ENCODE measurements at regions not wholly inside any gene's neighbourhood (a gene's known extent, or its start where the extent isn't known, plus 50 kb on each side); places are given as distances from the start of the nearest gene placed in this dataset.

- ChIA-PET CTCF (no interaction called here), POLR2A (no interaction called here)
- Mint-ChIP-seq H3K27me3 (no peaks in the 10 kb centered on the region), H3K27ac (no peak overlapping the region), H3K36me3 (ENCODE audit: low read depth) (no peaks in the 10 kb centered on the region), H3K4me3 (no peak overlapping the region), H3K9me3 (no peaks in the 10 kb centered on the region), H3K4me1 (ENCODE audit: low read depth) (no peaks in the 10 kb centered on the region)
- TF ChIP-seq, protein P1, sequence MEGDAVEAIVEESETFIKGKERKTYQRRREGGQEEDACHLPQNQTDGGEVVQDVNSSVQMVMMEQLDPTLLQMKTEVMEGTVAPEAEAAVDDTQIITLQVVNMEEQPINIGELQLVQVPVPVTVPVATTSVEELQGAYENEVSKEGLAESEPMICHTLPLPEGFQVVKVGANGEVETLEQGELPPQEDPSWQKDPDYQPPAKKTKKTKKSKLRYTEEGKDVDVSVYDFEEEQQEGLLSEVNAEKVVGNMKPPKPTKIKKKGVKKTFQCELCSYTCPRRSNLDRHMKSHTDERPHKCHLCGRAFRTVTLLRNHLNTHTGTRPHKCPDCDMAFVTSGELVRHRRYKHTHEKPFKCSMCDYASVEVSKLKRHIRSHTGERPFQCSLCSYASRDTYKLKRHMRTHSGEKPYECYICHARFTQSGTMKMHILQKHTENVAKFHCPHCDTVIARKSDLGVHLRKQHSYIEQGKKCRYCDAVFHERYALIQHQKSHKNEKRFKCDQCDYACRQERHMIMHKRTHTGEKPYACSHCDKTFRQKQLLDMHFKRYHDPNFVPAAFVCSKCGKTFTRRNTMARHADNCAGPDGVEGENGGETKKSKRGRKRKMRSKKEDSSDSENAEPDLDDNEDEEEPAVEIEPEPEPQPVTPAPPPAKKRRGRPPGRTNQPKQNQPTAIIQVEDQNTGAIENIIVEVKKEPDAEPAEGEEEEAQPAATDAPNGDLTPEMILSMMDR (IDR thresholded peaks at IDR 0.05) = no peak
- ATAC-seq (no peak), DNase-seq (no peak)
- intact Hi-C loops (cut with micrococcal nuclease) = no loop called here
These were observed 206.3 kb downstream of the MDFIC start for GRCh38 chr7:115128154-115128553.

DNA sequence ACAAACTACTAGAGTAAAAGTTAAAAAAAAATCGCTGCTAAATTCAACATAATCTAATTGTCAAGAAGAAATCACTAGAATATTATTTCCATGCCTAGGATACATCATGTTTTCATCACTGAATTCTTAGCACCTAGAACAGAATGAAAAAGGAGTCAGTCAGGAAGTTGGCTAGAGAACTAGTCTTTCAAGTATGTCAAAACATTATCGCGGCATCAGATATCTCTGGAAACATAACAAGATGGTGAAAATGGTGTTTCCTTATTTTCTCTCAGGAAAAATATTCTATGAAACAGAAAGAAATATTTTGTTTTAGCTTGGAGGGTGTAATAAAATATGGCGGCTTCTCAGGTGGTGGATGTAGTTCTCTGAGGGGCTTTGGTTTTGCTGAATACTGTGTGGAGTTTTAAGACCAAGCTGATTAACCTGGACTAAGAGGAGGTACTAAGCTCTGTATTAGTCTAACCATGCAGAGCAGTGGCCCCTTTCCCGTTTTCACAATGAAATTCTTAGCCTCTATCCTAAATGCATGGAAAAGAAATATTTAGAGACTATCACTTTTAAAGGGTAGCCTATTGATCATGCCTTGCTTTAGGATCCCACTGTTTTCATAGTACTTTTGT is 205.6 kb downstream of the MDFIC start:
- no peaks in the 10 kb centered on the region for H3K36me3 Mint-ChIP-seq (ENCODE audit: low read depth)
- H3K27ac Mint-ChIP-seq = no peak overlapping the region
- no peak overlapping the region for H3K4me3 Mint-ChIP-seq
- POLR2A ChIA-PET = no interaction called here
- ATAC-seq = no peak
- DNase-seq = no peak
- intact Hi-C loops (cut with micrococcal nuclease) = no loop called here
- CTCF ChIA-PET = no interaction called here
- no peaks in the 10 kb centered on the region for H3K27me3 Mint-ChIP-seq
- TF ChIP-seq, protein P1 (IDR thresholded peaks at IDR 0.05) = no peak
- no peaks in the 10 kb centered on the region for H3K4me1 Mint-ChIP-seq (ENCODE audit: low read depth)
- H3K9me3 Mint-ChIP-seq = no peaks in the 10 kb centered on the region

GRCh38 chr7:115125750-115126149 is 203.9 kb downstream of the MDFIC start:
- H3K9me3 Mint-ChIP-seq = no peaks in the 10 kb centered on the region
- H3K4me1 Mint-ChIP-seq (ENCODE audit: low read depth) = peaks cover 2% of the 10 kb centered on the region
- CTCF ChIA-PET = no interaction called here
- ATAC-seq (no peak), DNase-seq (no peak)
- POLR2A ChIA-PET = no interaction called here
- H3K36me3 Mint-ChIP-seq (ENCODE audit: low read depth) = no peaks in the 10 kb centered on the region
- intact Hi-C loops (cut with micrococcal nuclease) = no loop called here
- TF ChIP-seq, protein P1 (IDR thresholded peaks at IDR 0.05) = no peak
- no peak overlapping the region for H3K27ac Mint-ChIP-seq
- H3K27me3 Mint-ChIP-seq = no peaks in the 10 kb centered on the region
- H3K4me3 Mint-ChIP-seq = no peak overlapping the region

DNA sequence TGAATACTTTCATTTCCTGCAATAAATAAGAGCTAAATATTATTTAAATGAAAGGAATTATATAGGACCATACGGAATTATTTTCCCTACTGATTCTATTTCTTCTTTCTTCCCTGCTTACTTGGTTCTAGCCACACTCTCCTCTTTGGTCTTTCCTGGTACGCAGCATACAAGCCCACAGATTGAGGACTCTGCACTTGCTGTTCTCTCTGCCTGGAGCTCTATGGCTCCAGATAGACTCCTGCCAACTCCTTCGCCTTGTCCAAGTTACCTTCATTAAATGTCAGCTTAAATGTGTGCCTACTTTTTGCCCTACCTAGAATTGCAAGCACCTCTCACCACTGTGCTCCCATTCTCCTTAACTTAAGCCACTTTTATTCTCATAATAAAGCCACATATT is 203.4 kb downstream of the MDFIC start:
- no peaks in the 10 kb centered on the region for H3K9me3 Mint-ChIP-seq
- H3K27me3 Mint-ChIP-seq = no peaks in the 10 kb centered on the region
- H3K4me1 Mint-ChIP-seq (ENCODE audit: low read depth) = peaks cover 2% of the 10 kb centered on the region
- H3K4me3 Mint-ChIP-seq = no peak overlapping the region
- intact Hi-C loops (cut with micrococcal nuclease) = no loop called here
- DNase-seq (no peak), ATAC-seq (no peak)
- H3K27ac Mint-ChIP-seq = no peak overlapping the region
- TF ChIP-seq, protein P1 (IDR thresholded peaks at IDR 0.05) = no peak
- no peaks in the 10 kb centered on the region for H3K36me3 Mint-ChIP-seq (ENCODE audit: low read depth)
- ChIA-PET POLR2A (no interaction called here), CTCF (no interaction called here)

DNA sequence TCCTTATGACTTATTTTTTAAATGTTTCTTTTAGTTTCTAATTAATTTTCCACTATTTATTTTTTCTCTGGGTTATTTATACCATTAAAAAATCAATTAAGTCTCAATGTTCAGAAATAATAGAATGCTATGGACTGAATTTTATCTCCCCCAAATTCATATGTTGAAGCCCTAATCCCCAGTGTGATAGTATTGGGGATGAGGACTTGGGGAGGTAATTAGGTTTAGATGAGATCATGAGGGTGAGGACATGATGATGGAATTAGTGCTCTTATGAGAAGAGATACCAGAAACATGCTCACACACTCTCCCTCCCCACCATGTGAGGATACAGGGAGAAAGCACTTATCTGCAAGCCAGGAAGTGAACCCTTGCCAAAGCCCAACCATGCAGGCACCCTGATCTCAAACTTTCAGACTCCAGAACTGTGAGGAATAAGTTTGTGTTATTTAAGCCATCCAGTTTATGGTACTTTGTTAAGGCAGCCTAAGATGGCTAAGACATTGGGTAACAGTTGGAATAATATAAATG is 202.6 kb downstream of the MDFIC start:
- ChIA-PET POLR2A (no interaction called here), CTCF (no interaction called here)
- Mint-ChIP-seq H3K27ac (no peak overlapping the region), H3K36me3 (ENCODE audit: low read depth) (no peaks in the 10 kb centered on the region), H3K27me3 (no peaks in the 10 kb centered on the region), H3K4me3 (no peak overlapping the region), H3K9me3 (no peaks in the 10 kb centered on the region), H3K4me1 (ENCODE audit: low read depth) (peaks cover 2% of the 10 kb centered on the region)
- DNase-seq (no peak), ATAC-seq (no peak)
- TF ChIP-seq, protein P1 (IDR thresholded peaks at IDR 0.05) = no peak
- intact Hi-C loops (cut with micrococcal nuclease) = no loop called here
